ENCODE measurements at regions not wholly inside any gene's neighbourhood (a gene's known extent, or its start where the extent isn't known, plus 50 kb on each side); places are given as distances from the start of the nearest gene placed in this dataset.

DNA sequence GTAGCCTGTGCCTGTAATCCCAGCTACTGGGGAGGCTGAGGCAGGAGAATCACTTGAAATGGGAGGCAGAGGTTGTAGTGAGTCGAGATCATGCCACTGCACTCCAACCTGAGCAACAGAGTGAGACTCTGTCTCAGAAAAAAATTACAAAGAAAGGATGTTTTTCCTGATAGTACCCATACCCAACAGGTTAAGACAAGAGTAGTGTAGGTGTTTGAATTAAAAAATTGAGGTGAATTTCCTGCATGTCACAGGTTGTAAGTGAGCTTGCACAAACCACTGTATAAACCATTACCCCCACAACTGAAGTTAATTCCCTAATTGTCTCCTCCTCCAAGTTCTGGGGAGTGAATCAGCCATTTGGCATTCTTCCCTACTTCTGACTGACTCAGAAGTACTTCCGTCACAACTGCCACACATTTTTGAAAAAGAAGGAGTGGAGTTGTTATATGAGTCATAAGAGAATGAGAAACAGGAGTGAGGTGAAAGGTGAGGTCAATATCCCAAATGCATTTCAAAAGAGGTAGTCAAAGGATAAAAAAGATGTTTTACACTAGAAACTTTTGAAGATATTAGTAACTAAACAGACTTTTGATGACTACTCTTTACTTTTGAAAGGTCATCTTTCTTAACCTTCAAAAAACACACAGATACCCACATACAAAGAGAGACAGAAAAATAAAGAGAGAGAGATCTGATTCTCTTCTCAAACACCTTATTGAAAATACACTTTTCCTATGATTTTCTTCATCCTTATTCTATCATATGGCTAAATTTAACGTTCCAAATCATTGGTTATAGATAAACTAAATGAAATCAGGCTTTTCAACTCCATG lies 134.5 kb downstream of the BTC start:
- TF ChIP-seq, protein P1, sequence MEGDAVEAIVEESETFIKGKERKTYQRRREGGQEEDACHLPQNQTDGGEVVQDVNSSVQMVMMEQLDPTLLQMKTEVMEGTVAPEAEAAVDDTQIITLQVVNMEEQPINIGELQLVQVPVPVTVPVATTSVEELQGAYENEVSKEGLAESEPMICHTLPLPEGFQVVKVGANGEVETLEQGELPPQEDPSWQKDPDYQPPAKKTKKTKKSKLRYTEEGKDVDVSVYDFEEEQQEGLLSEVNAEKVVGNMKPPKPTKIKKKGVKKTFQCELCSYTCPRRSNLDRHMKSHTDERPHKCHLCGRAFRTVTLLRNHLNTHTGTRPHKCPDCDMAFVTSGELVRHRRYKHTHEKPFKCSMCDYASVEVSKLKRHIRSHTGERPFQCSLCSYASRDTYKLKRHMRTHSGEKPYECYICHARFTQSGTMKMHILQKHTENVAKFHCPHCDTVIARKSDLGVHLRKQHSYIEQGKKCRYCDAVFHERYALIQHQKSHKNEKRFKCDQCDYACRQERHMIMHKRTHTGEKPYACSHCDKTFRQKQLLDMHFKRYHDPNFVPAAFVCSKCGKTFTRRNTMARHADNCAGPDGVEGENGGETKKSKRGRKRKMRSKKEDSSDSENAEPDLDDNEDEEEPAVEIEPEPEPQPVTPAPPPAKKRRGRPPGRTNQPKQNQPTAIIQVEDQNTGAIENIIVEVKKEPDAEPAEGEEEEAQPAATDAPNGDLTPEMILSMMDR (IDR thresholded peaks at IDR 0.05; ENCODE audit: low read depth, low read length), result no peak
- H3K4me3 ChIP-seq (ENCODE audit: low read depth, low read length), result no peak overlapping the region

DNA sequence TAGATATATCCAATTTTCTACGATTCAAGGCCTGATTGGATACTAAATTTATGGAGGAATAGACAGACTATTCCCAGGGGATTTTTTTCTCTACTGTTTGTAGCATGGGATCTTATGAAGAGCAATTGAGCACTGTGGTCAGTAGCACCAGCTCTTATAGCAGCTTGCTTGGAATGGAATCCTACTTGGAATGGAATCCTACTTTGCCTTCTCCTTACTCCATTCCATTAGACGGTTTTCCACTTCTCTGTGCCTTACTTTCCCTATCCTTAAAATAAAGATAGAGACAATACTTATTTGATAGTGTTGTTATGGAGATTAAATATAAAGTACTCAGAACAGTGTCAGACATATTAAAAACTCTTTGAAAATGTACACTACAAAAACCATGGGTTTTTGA lies 133.5 kb downstream of the BTC start:
- TF ChIP-seq, protein P1 (IDR thresholded peaks at IDR 0.05; ENCODE audit: low read depth, low read length), result no peak
- no peak overlapping the region for H3K4me3 ChIP-seq (ENCODE audit: low read depth, low read length)

DNA sequence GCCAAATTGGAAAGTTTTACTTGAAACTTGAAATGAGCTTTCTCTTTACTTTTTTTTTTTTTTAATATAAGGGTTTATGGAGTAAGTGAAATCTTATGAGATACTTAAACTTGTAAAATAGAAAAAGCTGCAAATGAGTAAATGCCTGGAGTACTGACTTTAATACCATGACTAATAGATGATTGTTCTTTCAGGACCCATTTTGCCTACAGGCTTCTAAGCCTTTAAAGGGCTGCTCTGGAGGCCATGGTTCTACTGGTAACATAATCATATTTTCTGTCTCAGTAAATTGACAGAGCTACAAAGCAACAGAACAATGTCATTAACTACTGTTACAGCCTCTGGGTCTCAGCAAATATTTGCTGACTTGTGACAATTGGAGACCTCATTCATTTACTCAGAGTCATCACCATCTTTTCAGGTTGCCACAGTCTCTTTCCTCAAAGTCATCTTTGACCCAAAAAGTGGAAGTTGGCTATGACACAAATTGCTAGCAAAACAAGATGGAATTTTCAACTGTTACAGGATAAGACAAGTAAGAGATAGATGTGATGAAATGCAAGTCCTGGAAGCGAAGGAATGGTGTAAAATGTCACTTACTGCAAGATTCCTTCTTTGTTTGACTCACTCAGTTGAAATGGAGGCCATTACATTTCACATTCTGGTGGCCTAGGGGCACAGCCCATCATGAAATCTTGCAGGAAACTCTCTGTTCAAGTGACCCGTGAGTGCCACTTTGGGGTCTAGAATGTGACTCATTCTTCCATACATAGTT lies 132.7 kb downstream of the BTC start:
- H3K4me3 ChIP-seq (ENCODE audit: low read depth, low read length), result no peak overlapping the region
- TF ChIP-seq, protein P1 (IDR thresholded peaks at IDR 0.05; ENCODE audit: low read depth, low read length), result no peak

DNA sequence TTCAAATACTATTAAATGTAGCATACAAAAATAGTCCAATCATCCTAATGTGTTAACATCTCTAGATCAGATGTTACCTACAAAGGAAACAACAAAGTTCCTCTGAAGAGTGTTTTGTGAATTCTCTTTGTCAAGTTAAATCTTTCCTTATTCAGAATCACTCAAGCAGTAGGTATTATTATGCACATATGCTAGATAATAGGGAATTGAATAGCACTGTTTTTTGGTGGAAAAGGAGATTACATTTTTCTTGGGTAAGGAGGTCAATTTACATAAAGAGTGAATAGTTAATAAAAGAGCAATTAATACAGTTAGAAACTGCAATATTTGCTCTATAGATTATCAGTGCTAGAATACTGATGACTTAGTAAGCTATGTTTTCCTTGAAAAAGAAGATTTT lies 130.7 kb downstream of the BTC start:
- TF ChIP-seq, protein P1 (IDR thresholded peaks at IDR 0.05; ENCODE audit: low read depth, low read length), result no peak

DNA sequence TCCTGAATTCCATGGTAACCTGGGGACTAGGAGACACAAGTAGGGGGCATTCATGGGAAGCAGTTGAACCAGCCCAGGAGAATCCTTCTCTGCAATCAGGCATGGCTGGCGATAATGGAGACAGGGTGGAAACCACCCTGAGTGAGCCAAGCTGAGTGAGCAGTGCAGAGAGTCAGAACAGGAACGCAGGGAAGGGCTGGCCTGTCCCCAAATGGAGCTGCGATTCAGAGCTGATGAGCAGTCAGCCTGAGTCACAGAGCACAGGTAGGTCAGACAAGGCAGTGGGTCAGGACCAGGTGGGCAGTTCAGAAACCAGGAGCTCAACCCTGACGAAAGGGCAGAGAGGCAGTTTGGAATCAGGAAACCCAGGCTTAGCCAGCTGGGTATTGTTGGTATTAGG lies 129.0 kb downstream of the BTC start:
- no peak overlapping the region for H3K4me3 ChIP-seq (ENCODE audit: low read depth, low read length)
- TF ChIP-seq, protein P1 (IDR thresholded peaks at IDR 0.05; ENCODE audit: low read depth, low read length), result no peak

More for the DNA sequence above, 130.7 kb downstream of the BTC start:
- H3K4me3 ChIP-seq (ENCODE audit: low read depth, low read length), result no peak overlapping the region

DNA sequence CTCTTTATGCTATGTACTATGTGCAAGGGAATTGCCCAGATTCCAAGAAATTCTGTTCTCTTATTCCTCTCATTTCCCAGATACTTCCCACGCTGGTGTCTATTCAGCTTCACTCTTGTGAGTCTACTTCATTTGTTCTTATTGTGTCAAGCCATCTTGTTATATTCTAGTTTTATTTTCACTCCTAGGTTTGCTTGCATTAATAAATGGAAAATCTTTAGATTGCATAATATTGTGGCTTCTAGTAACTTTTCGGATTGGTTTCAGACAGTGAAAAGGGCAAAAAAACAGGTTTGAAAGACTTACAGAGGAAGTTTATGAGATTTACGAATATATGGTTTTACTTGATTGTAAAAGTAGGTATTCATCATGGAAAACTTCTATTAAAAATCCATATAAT lies 128.4 kb downstream of the BTC start:
- TF ChIP-seq, protein P1 (IDR thresholded peaks at IDR 0.05; ENCODE audit: low read depth, low read length), result no peak
- no peak overlapping the region for H3K4me3 ChIP-seq (ENCODE audit: low read depth, low read length)

DNA sequence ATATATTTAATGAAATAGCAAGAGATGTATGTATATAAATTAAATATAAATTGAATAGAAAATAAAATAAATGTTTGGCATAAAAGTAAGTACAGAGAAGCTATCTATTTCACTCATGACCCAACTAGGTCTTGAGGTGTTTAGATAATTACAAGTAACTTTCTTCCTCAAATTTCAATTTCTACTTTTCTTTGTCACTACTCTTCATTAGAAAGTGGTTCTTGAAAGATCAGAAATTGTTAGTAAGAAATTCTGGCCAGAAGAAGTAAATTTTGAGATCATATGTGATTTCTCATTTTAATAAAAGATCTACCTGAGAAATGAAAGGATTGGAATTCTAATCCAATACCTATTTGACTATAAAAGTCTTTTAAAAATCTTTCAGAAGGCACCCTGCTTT lies 126.9 kb downstream of the BTC start:
- TF ChIP-seq, protein P1 (IDR thresholded peaks at IDR 0.05; ENCODE audit: low read depth, low read length), result no peak
- no peak overlapping the region for H3K4me3 ChIP-seq (ENCODE audit: low read depth, low read length)
